Adrenal gland (tissue), 9 donors: ENCODE measurements at regions not wholly inside any gene's neighbourhood (a gene's known extent, or its start where the extent isn't known, plus 50 kb on each side); places are given as distances from the start of the nearest gene placed in this dataset.
A peak's percentile ranks its signal among the peaks of the same experiment; 100 is the strongest.

Source experiments
- DNase-seq, 7 donors: peaks; one replicate each; pipeline ENCODE4 v3.0.0-alpha.2; 2019 to 2020
- H3K27ac ChIP-seq, 5 donors: fragments of 200-600 bp; sonication (generic) in 4 of 5; 1 replicate in 3 of 5; 2 replicates in 2 of 5; pipeline versions ENCODE4 v1.5.1 to v1.8.0; 2016 to 2020; ENCODE audit warnings: mild to moderate bottlenecking in 1 of 5
- H3K27me3 ChIP-seq: fragments of 200-600 bp; 2 replicates; pipeline ENCODE4 v1.8.0; 2021
- H3K36me3 ChIP-seq, 2 donors: fragments of 200-600 bp; replicated peaks in 1 of 2; 1 replicate in 1 of 2; 2 replicates in 1 of 2; pipeline versions ENCODE4 v1.5.1 to v1.8.0; 2018 to 2022
- H3K4me1 ChIP-seq, 2 donors: fragments of 200-600 bp; replicated peaks in 1 of 2; 1 replicate in 1 of 2; 2 replicates in 1 of 2; pipeline versions ENCODE4 v1.5.1 to v1.8.0; 2018 to 2021
- H3K4me3 ChIP-seq, 4 donors: fragments of 200-600 bp; sonication (generic) in 3 of 4; one replicate each; pipeline ENCODE4 v1.5.1; 2016 to 2018
- H3K9me3 ChIP-seq, 3 donors: fragments of 200-600 bp; sonication (generic) in 1 of 3; replicated peaks in 1 of 3; 1 replicate in 2 of 3; 2 replicates in 1 of 3; pipeline versions ENCODE4 v1.5.1 to v1.8.0; 2016 to 2021
- CTCF ChIP-seq, 6 experiments: fragments of 450-650 bp in 4 of 6; fragments of 200-600 bp in 2 of 6; sonication (generic) in 1 of 6; IDR thresholded peaks; 1 replicate in 5 of 6; 2 replicates in 1 of 6; pipeline versions ENCODE4 v1.5.1 to v1.8.0; 2016 to 2021; ENCODE audit warnings: antibody characterized with exemption in 6 of 6, mild to moderate bottlenecking in 2 of 6, moderate library complexity in 1 of 6
- POLR2A ChIP-seq, 2 donors: fragments of 450-650 bp; IDR thresholded peaks; one replicate each; pipeline ENCODE4 v1.6.1; 2017; ENCODE audit warnings: antibody characterized with exemption in 2 of 2, mild to moderate bottlenecking in 2 of 2, moderate library complexity in 1 of 2
- WGBS, 4 donors: extraction: QIAGEN DNeasy Blood & Tissue Kit in 2 of 4; methylation state at CpG; one replicate each; pipeline versions ENCODE4 v1.1.5 to v1.1.7; 2013 to 2017; 5-methylcytosine and 5-hydroxymethylcytosine counted together
- intact Hi-C, 2 donors: fragments of 100-400 bp; cut with DNase I; formaldehyde crosslinking; loops; one replicate each; pipeline versions ENCODE4 v1.14.1 to v1.15.0; 2022 to 2023
- donor health status: healthy with polysubstance abuse.
- donor health status: Bipolar disorder and iron deficiency.
- donor health status: DM: yes; HTN: yes; CAD: no.
- donor health status: DM: no; HTN: no; CAD: no.
- donor health status: DM: no; HTN: no; CAD: no.

DNA sequence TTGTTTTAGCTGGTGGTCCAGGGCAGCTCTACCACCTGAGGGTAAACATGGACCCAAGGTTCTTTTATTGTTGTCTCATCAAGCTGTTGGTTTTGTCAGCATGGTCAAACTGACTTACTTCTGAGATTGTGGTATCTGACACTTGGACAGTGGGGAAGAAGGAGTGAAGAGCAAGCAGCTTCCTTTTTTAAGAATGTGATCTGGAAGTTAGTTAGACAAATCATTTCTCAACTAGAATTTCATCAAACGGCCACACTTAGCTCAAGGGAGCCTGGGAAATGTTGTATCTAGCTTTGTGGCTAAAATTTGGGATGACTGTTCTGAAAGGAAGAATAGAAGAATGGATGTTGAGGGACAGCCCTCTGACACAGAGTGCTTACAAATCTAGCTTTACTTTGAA is 215.2 kb downstream of the ZNF621 start:
- TF ChIP-seq CTCF (IDR thresholded peaks at IDR 0.05) (no peak), POLR2A (IDR thresholded peaks at IDR 0.05) (no peak)

GRCh38 chr3:40741729-40742128 is 217.0 kb downstream of the ZNF621 start:
- peak in 2 of 7 donors; percentile 4 to 19 for DNase-seq
- WGBS, 4 donors: 17 to 38% (median 33%) methylated on average over 1 of the region's 1 CpG
- no peaks in the 10 kb centered on the region for H3K9me3 ChIP-seq
- intact Hi-C loops: no loop called here
- TF ChIP-seq POLR2A (IDR thresholded peaks at IDR 0.05) (no peak), CTCF (IDR thresholded peaks at IDR 0.05) (no peak)
- H3K27me3 ChIP-seq: no peaks in the 10 kb centered on the region
- H3K4me1 ChIP-seq: no peaks in the 10 kb centered on the region
- H3K27ac ChIP-seq: no peak overlapping the region
- H3K36me3 ChIP-seq: no peaks in the 10 kb centered on the region
- no peak overlapping the region for H3K4me3 ChIP-seq

More for the DNA sequence above, 215.2 kb downstream of the ZNF621 start:
- DNase-seq: no peak
- no peaks in the 10 kb centered on the region for H3K27me3 ChIP-seq
- no peak overlapping the region for H3K27ac ChIP-seq
- no peaks in the 10 kb centered on the region for H3K36me3 ChIP-seq
- H3K4me1 ChIP-seq: no peaks in the 10 kb centered on the region
- 28 to 71% (median 43%) methylated on average over 1 of the region's 1 CpG for WGBS, 4 donors
- H3K9me3 ChIP-seq: no peaks in the 10 kb centered on the region
- no peak overlapping the region for H3K4me3 ChIP-seq
- intact Hi-C loops: no loop called here

- Histone ChIP-seq H3K27me3 (no peaks in the 10 kb centered on the region), H3K9me3 (no peaks in the 10 kb centered on the region), H3K4me1 (no peaks in the 10 kb centered on the region), H3K36me3 (no peaks in the 10 kb centered on the region), H3K27ac (no peak overlapping the region), H3K4me3 (no peak overlapping the region)
- DNase-seq: no peak
- no peak for TF ChIP-seq POLR2A (IDR thresholded peaks at IDR 0.05)
- no peak for TF ChIP-seq CTCF (IDR thresholded peaks at IDR 0.05)
- WGBS, 4 donors: 64 to 77% (median 74%) methylated on average over 2 of the region's 2 CpGs
- intact Hi-C loops: no loop called here
Measured at GRCh38 chr3:40745381-40746106, 220.8 kb downstream of the ZNF621 start.

DNA sequence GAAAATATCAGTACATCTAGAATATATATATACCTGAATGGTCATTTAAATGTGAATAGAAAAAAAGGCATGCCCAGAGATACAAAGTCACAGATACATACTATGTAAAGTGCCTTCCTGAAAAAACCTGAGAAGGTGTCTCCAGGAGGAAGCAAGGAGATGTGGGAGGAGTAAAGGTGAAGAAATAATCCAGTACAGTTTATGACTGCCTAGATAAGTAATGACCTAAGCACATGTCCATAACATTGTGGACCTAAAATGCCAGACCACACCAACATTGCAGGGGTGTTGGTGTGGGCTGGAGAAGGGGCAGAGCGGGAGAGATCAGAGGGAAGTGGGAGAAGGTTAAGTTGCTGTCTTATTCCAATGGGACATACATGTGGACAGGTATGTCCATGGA is 226.9 kb downstream of the ZNF621 start:
- 78 to 100% (median 92%) methylated on average over 1 of the region's 1 CpG for WGBS, 4 donors
- Histone ChIP-seq H3K4me3 (no peak overlapping the region), H3K4me1 (no peaks in the 10 kb centered on the region), H3K27me3 (no peaks in the 10 kb centered on the region), H3K27ac (no peak overlapping the region), H3K36me3 (no peaks in the 10 kb centered on the region), H3K9me3 (no peaks in the 10 kb centered on the region)
- DNase-seq: no peak
- intact Hi-C loops: no loop called here
- TF ChIP-seq CTCF (IDR thresholded peaks at IDR 0.05): no peak
- no peak for TF ChIP-seq POLR2A (IDR thresholded peaks at IDR 0.05)
